ENCODE measurements at regions not wholly inside any gene's neighbourhood (a gene's known extent, or its start where the extent isn't known, plus 50 kb on each side); places are given as distances from the start of the nearest gene placed in this dataset.

DNA sequence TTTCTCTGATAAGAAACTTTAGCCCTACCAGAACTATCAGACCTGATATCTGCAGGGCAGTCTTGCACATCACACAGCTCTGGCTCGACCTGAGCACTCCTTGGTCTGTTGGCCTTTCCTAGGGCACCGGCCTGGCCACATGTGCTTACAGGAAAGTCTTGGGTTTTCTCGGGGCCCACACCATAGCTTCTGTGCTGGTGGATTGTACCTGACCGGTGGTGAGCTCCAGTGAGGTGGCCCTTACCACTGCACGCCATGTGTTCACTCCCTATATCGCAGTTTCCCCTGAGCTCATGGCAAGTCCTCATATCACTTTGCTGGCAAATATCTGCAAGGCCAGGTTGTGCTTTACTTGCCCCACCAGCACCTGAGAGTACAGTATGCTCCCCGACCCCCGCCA is 2637.4 kb downstream of the ARAP2 start:
- no peak overlapping the region for H3K27ac ChIP-seq (ENCODE audit: low read depth, low read length)
- no peak overlapping the region for H3K4me2 ChIP-seq (ENCODE audit: insufficient read depth in 1 of 2, low read depth in 2 of 2, low read length in 2 of 2)
- H2BK5ac ChIP-seq (ENCODE audit: low read depth, low read length): no peak overlapping the region
- no peak overlapping the region for H4K91ac ChIP-seq (replicated peaks; ENCODE audit: insufficient read length, low read length)
- H2BK12ac ChIP-seq (ENCODE audit: low read depth, low read length): no peak overlapping the region
- no peaks in the 10 kb centered on the region for H3K23me2 ChIP-seq (ENCODE audit: low read depth, low read length)
- DNase-seq (ENCODE audit: low read depth in 1 of 2, low spot score in 2 of 2) (no peak), FAIRE-seq (no peak)
- H3K79me1 ChIP-seq (ENCODE audit: low read depth, low read length): no peaks in the 10 kb centered on the region
- ChIA-PET POLR2A (ENCODE audit: partially characterized antibody) (no interaction called here), CTCF (ENCODE audit: partially characterized antibody) (interaction anchor here (0.9 kb wide), 1 partner anchor 221 kb away, joined by 3 read pairs; no protein-coding TSS in a partner anchor)
- H3K79me2 ChIP-seq (ENCODE audit: control insufficient read depth in 1 of 2, insufficient read depth in 2 of 2, low read length in 2 of 2): no peaks in the 10 kb centered on the region
- no peaks in the 10 kb centered on the region for H3K36me3 ChIP-seq (ENCODE audit: control insufficient read depth in 2 of 4, insufficient read depth in 4 of 4, low read length in 3 of 4)
- H3K23ac ChIP-seq (ENCODE audit: insufficient read length): no peak overlapping the region
- TF ChIP-seq RBBP5 (IDR thresholded peaks at IDR 0.05; ENCODE audit: borderline replicate concordance, low read depth, low read length) (no peak), POU5F1 (IDR thresholded peaks at IDR 0.05; ENCODE audit: low read depth, low read length) (no peak), RNF2 (IDR thresholded peaks at IDR 0.05; ENCODE audit: borderline replicate concordance, low read depth, low read length, missing control alignments, poor library complexity, severe bottlenecking) (no peak)
- peaks cover 24% of the 10 kb centered on the region in 2 experiments for H3K9me3 ChIP-seq (ENCODE audit: insufficient read depth in 2 of 2, low read depth in 1 of 2, low read length in 1 of 2)
- H4K5ac ChIP-seq (ENCODE audit: insufficient read length, low read depth, low read length): no peak overlapping the region
- H2AFZ ChIP-seq (ENCODE audit: low read length): no peak overlapping the region
- 92% methylated on average over 8 of the region's 8 CpGs; no CpG with 5 or more reads in 1 of the 2 experiments for WGBS, 2 experiments (ENCODE audit: extremely low coverage in 1 of 2, insufficient coverage in 1 of 2, insufficient read length in 1 of 2, insufficient replicate concordance in 2 of 2, low coverage in 1 of 2, low lambda C conversion rate in 2 of 2, missing lambda C conversion rate in 1 of 2)
- no peaks in the 10 kb centered on the region for H4K20me1 ChIP-seq (replicated peaks in 1 of 2; ENCODE audit: control insufficient read depth in 1 of 2, insufficient read depth in 2 of 2, low read length in 2 of 2)
- H3K18ac ChIP-seq (ENCODE audit: extremely low read depth, low read length): no peak overlapping the region
- no peak overlapping the region for H3K9ac ChIP-seq (replicated peaks in 1 of 4; ENCODE audit: extremely low read depth in 1 of 4, low read depth in 3 of 4, low read length in 3 of 4)
- no peak overlapping the region for H2AK5ac ChIP-seq (ENCODE audit: low read depth, low read length)
- no peak overlapping the region for H4K8ac ChIP-seq (ENCODE audit: extremely low read depth, insufficient read depth, low read length)
- H2BK15ac ChIP-seq (ENCODE audit: low read length): no peak overlapping the region
- no peaks in the 10 kb centered on the region for H3K27me3 ChIP-seq (replicated peaks in 1 of 4; ENCODE audit: control insufficient read depth in 3 of 4, extremely low read depth in 1 of 4, insufficient read depth in 3 of 4, low read length in 3 of 4)
- no peaks in the 10 kb centered on the region for H3K4me1 ChIP-seq (replicated peaks in 1 of 4; ENCODE audit: control insufficient read depth in 3 of 4, insufficient read depth in 4 of 4, low read length in 3 of 4)
- H3K4ac ChIP-seq (replicated peaks; ENCODE audit: insufficient read length, low read depth, low read length): no peak overlapping the region
- no peak overlapping the region for H3K4me3 ChIP-seq (ENCODE audit: extremely low read depth in 1 of 4, insufficient read depth in 2 of 4, low read depth in 3 of 4, low read length in 4 of 4)
- H3K14ac ChIP-seq (ENCODE audit: insufficient read length): no peak overlapping the region
- no peak overlapping the region for H2BK120ac ChIP-seq (replicated peaks; ENCODE audit: low read depth, low read length)
- no peak overlapping the region for H2BK20ac ChIP-seq (ENCODE audit: low read length)
- no peak overlapping the region for H3K56ac ChIP-seq (replicated peaks; ENCODE audit: insufficient read length, low read depth, low read length)
